Fibroblast of mammary gland (primary cell): ENCODE measurements at regions not wholly inside any gene's neighbourhood (a gene's known extent, or its start where the extent isn't known, plus 50 kb on each side); places are given as distances from the start of the nearest gene placed in this dataset.
A peak's percentile ranks its signal among the peaks of the same experiment; 100 is the strongest.

Experiments used
- DNase-seq: peaks from one replicate; pipeline ENCODE4 v3.0.0-alpha.2; 2010; ENCODE audit warnings: low read depth
- H3K4me3 ChIP-seq: 2 replicates; pipeline ENCODE4 v1.5.1; 2011; ENCODE audit warnings: low read depth, mild to moderate bottlenecking, low read length, moderate library complexity; ENCODE audit not compliant: control insufficient read depth
- TF ChIP-seq, protein P1 (sequence below): conservative IDR thresholded peaks from 2 replicates; pipeline ENCODE4 v1.5.1; 2011; ENCODE audit warnings: low read depth, low read length, inconsistent platforms; ENCODE audit not compliant: control insufficient read depth, insufficient read depth

- DNase-seq = no peak
- no peak overlapping the region for H3K4me3 ChIP-seq
- TF ChIP-seq, protein P1, sequence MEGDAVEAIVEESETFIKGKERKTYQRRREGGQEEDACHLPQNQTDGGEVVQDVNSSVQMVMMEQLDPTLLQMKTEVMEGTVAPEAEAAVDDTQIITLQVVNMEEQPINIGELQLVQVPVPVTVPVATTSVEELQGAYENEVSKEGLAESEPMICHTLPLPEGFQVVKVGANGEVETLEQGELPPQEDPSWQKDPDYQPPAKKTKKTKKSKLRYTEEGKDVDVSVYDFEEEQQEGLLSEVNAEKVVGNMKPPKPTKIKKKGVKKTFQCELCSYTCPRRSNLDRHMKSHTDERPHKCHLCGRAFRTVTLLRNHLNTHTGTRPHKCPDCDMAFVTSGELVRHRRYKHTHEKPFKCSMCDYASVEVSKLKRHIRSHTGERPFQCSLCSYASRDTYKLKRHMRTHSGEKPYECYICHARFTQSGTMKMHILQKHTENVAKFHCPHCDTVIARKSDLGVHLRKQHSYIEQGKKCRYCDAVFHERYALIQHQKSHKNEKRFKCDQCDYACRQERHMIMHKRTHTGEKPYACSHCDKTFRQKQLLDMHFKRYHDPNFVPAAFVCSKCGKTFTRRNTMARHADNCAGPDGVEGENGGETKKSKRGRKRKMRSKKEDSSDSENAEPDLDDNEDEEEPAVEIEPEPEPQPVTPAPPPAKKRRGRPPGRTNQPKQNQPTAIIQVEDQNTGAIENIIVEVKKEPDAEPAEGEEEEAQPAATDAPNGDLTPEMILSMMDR = no peak
Measured at GRCh38 chr5:73265641-73266040, 92.6 kb downstream of the TMEM174 start.

GRCh38 chr5:73264631-73265030 lies 91.6 kb downstream of the TMEM174 start:
- TF ChIP-seq, protein P1 = no peak
- no peak overlapping the region for H3K4me3 ChIP-seq
- no peak for DNase-seq

GRCh38 chr5:73263001-73263710 lies 90.2 kb downstream of the TMEM174 start:
- DNase-seq = no peak
- TF ChIP-seq, protein P1 = no peak
- H3K4me3 ChIP-seq = no peak overlapping the region

GRCh38 chr5:73256862-73257261 lies 83.9 kb downstream of the TMEM174 start:
- no peak overlapping the region for H3K4me3 ChIP-seq
- DNase-seq = peak; percentile 41
- TF ChIP-seq, protein P1 = no peak

DNA sequence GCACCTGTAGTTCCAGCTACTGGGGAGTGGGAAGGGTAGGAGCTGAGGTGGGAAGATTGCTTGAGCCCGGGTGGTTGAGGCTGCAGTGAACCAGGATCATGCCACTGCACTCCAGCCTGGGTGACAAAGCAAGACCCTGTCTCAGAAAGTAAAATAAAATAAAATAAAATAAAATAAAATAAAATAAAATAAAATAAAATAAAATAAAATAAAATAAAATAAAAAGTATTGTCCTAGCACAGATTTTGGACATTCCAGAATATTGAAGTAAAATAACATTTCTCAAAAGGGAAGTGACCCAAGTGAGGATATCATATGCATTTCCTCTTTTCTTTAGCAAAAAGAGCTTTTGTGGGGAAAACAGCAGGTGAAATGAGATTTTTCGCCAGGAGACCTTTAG lies 83.5 kb downstream of the TMEM174 start:
- TF ChIP-seq, protein P1 = no peak
- H3K4me3 ChIP-seq = no peak overlapping the region
- DNase-seq = no peak

GRCh38 chr5:73256012-73256411 lies 83.0 kb downstream of the TMEM174 start:
- DNase-seq = no peak
- TF ChIP-seq, protein P1 = no peak
- H3K4me3 ChIP-seq = no peak overlapping the region
